ENCODE measurements at regions not wholly inside any gene's neighbourhood (a gene's known extent, or its start where the extent isn't known, plus 50 kb on each side); places are given as distances from the start of the nearest gene placed in this dataset.

DNA sequence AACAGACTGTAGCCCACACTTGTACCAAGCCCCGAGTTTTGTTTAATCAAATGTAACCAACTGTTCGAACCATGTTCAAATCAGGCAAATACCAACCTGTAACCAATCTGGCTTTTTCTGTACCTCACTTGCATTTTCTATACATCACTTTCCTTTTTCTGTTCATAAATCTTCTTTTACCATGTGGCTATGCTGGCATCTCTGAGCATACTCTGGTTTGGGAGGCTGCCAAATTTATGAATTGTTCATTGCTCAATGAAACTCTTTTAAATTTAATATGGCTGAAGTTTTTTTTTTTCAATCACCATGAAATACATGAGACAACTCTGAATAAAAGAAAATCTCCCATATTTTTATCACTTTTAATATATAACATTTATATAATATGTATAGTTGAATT is 256.1 kb downstream of the SLITRK6 start:
- no peaks in the 10 kb centered on the region for H3K27me3 ChIP-seq (replicated peaks; ENCODE audit: control insufficient read depth, insufficient read depth, low read length)
- no peaks in the 10 kb centered on the region for H3K36me3 Mint-ChIP-seq (ENCODE audit: insufficient read depth, unreplicated experiment)
- H3K4me1 Mint-ChIP-seq (ENCODE audit: low read depth, unreplicated experiment) = no peaks in the 10 kb centered on the region
- ChIA-PET POLR2A (no interaction called here), CTCF (no interaction called here)
- DNase-seq = no peak
- TF ChIP-seq, protein P1, sequence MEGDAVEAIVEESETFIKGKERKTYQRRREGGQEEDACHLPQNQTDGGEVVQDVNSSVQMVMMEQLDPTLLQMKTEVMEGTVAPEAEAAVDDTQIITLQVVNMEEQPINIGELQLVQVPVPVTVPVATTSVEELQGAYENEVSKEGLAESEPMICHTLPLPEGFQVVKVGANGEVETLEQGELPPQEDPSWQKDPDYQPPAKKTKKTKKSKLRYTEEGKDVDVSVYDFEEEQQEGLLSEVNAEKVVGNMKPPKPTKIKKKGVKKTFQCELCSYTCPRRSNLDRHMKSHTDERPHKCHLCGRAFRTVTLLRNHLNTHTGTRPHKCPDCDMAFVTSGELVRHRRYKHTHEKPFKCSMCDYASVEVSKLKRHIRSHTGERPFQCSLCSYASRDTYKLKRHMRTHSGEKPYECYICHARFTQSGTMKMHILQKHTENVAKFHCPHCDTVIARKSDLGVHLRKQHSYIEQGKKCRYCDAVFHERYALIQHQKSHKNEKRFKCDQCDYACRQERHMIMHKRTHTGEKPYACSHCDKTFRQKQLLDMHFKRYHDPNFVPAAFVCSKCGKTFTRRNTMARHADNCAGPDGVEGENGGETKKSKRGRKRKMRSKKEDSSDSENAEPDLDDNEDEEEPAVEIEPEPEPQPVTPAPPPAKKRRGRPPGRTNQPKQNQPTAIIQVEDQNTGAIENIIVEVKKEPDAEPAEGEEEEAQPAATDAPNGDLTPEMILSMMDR (IDR thresholded peaks at IDR 0.05; ENCODE audit: insufficient read depth in 1 of 2, low read depth in 1 of 2, low read length in 1 of 2, severe bottlenecking in 1 of 2, unreplicated experiment in 1 of 2) = no peak
- H3K27ac Mint-ChIP-seq (ENCODE audit: unreplicated experiment) = no peak overlapping the region
- no peak overlapping the region for H3K4me3 ChIP-seq (ENCODE audit: low read depth, low read length)
- BruUV-seq (replicated peaks) = no TSS peak
- H3K9me3 Mint-ChIP-seq (ENCODE audit: unreplicated experiment) = peaks cover under 1% of the 10 kb centered on the region
- intact Hi-C loops (cut with micrococcal nuclease; ENCODE audit: unreplicated experiment) = no loop called here
- no peaks in the 10 kb centered on the region for H3K4me1 ChIP-seq
- no peaks in the 10 kb centered on the region for H3K36me3 ChIP-seq (ENCODE audit: control insufficient read depth, insufficient read depth, low read length)
- H3K4me3 Mint-ChIP-seq (ENCODE audit: unreplicated experiment) = no peak overlapping the region
- no peaks in the 10 kb centered on the region for H3K27me3 Mint-ChIP-seq (ENCODE audit: insufficient read depth, unreplicated experiment)
- peaks cover 2% of the 10 kb centered on the region; the same call in 1 of the 2 replicates for H3K9me3 ChIP-seq

DNA sequence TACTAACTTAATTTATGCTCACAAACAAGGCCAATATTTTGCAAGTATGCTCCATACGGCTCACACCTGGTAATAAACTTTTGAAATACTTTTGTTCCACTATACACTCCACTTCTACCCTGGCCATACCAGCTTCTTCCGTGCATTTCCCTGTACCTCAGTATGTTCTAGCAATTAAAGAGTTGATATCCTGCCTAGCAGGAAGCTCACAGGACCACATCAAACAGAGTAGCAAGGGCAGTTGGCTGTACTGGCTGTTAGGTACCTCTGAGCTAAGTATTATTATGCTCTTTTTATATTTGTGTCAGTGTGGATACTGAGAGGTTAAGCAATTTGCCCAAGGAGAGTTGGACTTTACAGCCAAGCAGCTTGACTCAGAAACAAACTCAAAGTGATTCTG is 257.7 kb downstream of the SLITRK6 start:
- Mint-ChIP-seq H3K27me3 (ENCODE audit: insufficient read depth, unreplicated experiment) (no peaks in the 10 kb centered on the region), H3K4me3 (ENCODE audit: unreplicated experiment) (no peak overlapping the region), H3K9me3 (ENCODE audit: unreplicated experiment) (no peaks in the 10 kb centered on the region), H3K4me1 (ENCODE audit: low read depth, unreplicated experiment) (no peaks in the 10 kb centered on the region), H3K36me3 (ENCODE audit: insufficient read depth, unreplicated experiment) (no peaks in the 10 kb centered on the region), H3K27ac (ENCODE audit: unreplicated experiment) (no peak overlapping the region)
- H3K27me3 ChIP-seq (replicated peaks; ENCODE audit: control insufficient read depth, insufficient read depth, low read length) = no peaks in the 10 kb centered on the region
- TF ChIP-seq, protein P1 (IDR thresholded peaks at IDR 0.05; ENCODE audit: insufficient read depth in 1 of 2, low read depth in 1 of 2, low read length in 1 of 2, severe bottlenecking in 1 of 2, unreplicated experiment in 1 of 2) = no peak
- H3K36me3 ChIP-seq (ENCODE audit: control insufficient read depth, insufficient read depth, low read length) = no peaks in the 10 kb centered on the region
- CTCF ChIA-PET = no interaction called here
- POLR2A ChIA-PET = no interaction called here
- intact Hi-C loops (cut with micrococcal nuclease; ENCODE audit: unreplicated experiment) = no loop called here
- no TSS peak for BruUV-seq (replicated peaks)
- no peak for DNase-seq
- H3K9me3 ChIP-seq = no peaks in the 10 kb centered on the region
- no peak overlapping the region for H3K4me3 ChIP-seq (ENCODE audit: low read depth, low read length)
- H3K4me1 ChIP-seq = no peaks in the 10 kb centered on the region

GRCh38 chr13:85538957-85539356 is 260.3 kb downstream of the SLITRK6 start:
- TF ChIP-seq, protein P1 (IDR thresholded peaks at IDR 0.05; ENCODE audit: insufficient read depth in 1 of 2, low read depth in 1 of 2, low read length in 1 of 2, severe bottlenecking in 1 of 2, unreplicated experiment in 1 of 2) = no peak
- H3K4me3 ChIP-seq (ENCODE audit: low read depth, low read length) = no peak overlapping the region
- DNase-seq = no peak
- no peak overlapping the region for H3K27ac Mint-ChIP-seq (ENCODE audit: unreplicated experiment)
- no peaks in the 10 kb centered on the region for H3K4me1 ChIP-seq
- no peaks in the 10 kb centered on the region for H3K36me3 ChIP-seq (ENCODE audit: control insufficient read depth, insufficient read depth, low read length)
- CTCF ChIA-PET = no interaction called here
- H3K4me3 Mint-ChIP-seq (ENCODE audit: unreplicated experiment) = no peak overlapping the region
- POLR2A ChIA-PET = no interaction called here
- H3K27me3 ChIP-seq (replicated peaks; ENCODE audit: control insufficient read depth, insufficient read depth, low read length) = no peaks in the 10 kb centered on the region
- H3K9me3 Mint-ChIP-seq (ENCODE audit: unreplicated experiment) = no peaks in the 10 kb centered on the region
- BruUV-seq (replicated peaks) = no TSS peak
- intact Hi-C loops (cut with micrococcal nuclease; ENCODE audit: unreplicated experiment) = no loop called here
- no peaks in the 10 kb centered on the region for H3K27me3 Mint-ChIP-seq (ENCODE audit: insufficient read depth, unreplicated experiment)
- no peaks in the 10 kb centered on the region for H3K9me3 ChIP-seq
- H3K36me3 Mint-ChIP-seq (ENCODE audit: insufficient read depth, unreplicated experiment) = no peaks in the 10 kb centered on the region
- no peaks in the 10 kb centered on the region for H3K4me1 Mint-ChIP-seq (ENCODE audit: low read depth, unreplicated experiment)

Data from Caco-2 (cell line).